Omental fat pad (tissue), 3 donors: ENCODE measurements at regions not wholly inside any gene's neighbourhood (a gene's known extent, or its start where the extent isn't known, plus 50 kb on each side); places are given as distances from the start of the nearest gene placed in this dataset.

Source experiments
- ATAC-seq: fragments of 150-250 bp; one replicate; pipeline ENCODE4 v1.9.1; 2016; ENCODE audit warnings: mild to moderate bottlenecking, moderate library complexity; ENCODE audit not compliant: low FRiP score
- DNase-seq: peaks from one replicate; pipeline ENCODE4 v3.0.0-alpha.2; 2019; ENCODE audit warnings: low spot score
- CTCF ChIP-seq, 3 donors: fragments of 450-650 bp; IDR thresholded peaks; one replicate each; pipeline ENCODE4 v1.5.1; 2016 to 2017; ENCODE audit warnings: antibody characterized with exemption in 3 of 3, mild to moderate bottlenecking in 3 of 3, moderate library complexity in 2 of 3

GRCh38 chr3:42022355-42022754, 60.5 kb upstream of the ULK4 start:
- ATAC-seq, result no peak
- no peak for TF ChIP-seq CTCF (IDR thresholded peaks at IDR 0.05)
- no peak for DNase-seq

- TF ChIP-seq CTCF (IDR thresholded peaks at IDR 0.05), result no peak
- ATAC-seq, result peak; percentile 77
- DNase-seq, result no peak
Observed at GRCh38 chr3:42020684-42021307, 58.9 kb upstream of the ULK4 start.

GRCh38 chr3:42019953-42020260, 58.0 kb upstream of the ULK4 start:
- ATAC-seq, result no peak
- no peak for TF ChIP-seq CTCF (IDR thresholded peaks at IDR 0.05)
- DNase-seq, result no peak

- no peak for TF ChIP-seq CTCF (IDR thresholded peaks at IDR 0.05)
- ATAC-seq (no peak), DNase-seq (no peak)
Observed at GRCh38 chr3:42019144-42019952, 57.4 kb upstream of the ULK4 start.

GRCh38 chr3:42014921-42015533, 53.1 kb upstream of the ULK4 start:
- DNase-seq (no peak), ATAC-seq (peak; percentile 8)
- TF ChIP-seq CTCF (IDR thresholded peaks at IDR 0.05), result no peak

- TF ChIP-seq CTCF (IDR thresholded peaks at IDR 0.05), result no peak
- no peak for DNase-seq
- no peak for ATAC-seq
Observed at GRCh38 chr3:42014458-42014920, 52.6 kb upstream of the ULK4 start.
